ENCODE measurements at regions not wholly inside any gene's neighbourhood (a gene's known extent, or its start where the extent isn't known, plus 50 kb on each side); places are given as distances from the start of the nearest gene placed in this dataset.

DNA sequence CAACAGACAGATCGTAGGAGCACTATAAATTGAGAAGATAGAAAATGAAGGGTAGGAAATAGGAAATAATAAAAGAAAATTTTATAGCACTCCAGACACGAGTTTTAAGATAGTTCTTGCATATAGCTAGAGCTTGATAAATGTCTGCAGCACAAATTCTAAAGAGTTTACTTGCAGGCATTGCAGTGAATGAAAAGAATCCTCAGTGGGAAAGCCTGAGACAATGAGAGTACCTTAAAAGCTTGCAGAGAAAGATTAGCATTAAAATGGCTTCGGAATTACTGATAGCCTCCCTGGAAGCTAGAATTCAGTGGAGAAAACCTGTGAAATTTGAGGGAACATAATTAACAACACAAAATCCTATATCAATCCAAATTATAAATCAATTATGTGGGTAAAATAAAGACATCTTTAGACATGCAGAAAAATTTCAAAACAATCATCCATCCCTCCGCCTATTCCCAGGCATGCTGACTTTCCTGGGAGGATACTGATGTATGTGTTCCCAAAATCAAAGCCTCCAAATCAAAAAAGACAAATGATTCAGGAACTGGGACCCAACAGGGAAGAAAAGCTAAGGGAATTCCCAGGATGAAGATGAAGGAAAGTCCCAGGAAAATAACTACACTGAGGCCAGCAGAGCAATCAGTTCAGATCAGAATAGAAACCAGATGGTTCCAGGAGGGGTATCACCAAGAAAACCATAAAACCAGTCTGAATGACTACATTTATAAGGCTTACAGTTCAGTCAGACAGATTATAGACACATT lies 305.9 kb upstream of the USP25 start:
- TF ChIP-seq, protein P1, sequence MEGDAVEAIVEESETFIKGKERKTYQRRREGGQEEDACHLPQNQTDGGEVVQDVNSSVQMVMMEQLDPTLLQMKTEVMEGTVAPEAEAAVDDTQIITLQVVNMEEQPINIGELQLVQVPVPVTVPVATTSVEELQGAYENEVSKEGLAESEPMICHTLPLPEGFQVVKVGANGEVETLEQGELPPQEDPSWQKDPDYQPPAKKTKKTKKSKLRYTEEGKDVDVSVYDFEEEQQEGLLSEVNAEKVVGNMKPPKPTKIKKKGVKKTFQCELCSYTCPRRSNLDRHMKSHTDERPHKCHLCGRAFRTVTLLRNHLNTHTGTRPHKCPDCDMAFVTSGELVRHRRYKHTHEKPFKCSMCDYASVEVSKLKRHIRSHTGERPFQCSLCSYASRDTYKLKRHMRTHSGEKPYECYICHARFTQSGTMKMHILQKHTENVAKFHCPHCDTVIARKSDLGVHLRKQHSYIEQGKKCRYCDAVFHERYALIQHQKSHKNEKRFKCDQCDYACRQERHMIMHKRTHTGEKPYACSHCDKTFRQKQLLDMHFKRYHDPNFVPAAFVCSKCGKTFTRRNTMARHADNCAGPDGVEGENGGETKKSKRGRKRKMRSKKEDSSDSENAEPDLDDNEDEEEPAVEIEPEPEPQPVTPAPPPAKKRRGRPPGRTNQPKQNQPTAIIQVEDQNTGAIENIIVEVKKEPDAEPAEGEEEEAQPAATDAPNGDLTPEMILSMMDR (conservative IDR thresholded peaks at IDR 0.05; ENCODE audit: low read depth, low read length) = no peak
- DNase-seq (ENCODE audit: low read depth) = no peak
- no peak overlapping the region for H3K4me3 ChIP-seq (ENCODE audit: low read length)

DNA sequence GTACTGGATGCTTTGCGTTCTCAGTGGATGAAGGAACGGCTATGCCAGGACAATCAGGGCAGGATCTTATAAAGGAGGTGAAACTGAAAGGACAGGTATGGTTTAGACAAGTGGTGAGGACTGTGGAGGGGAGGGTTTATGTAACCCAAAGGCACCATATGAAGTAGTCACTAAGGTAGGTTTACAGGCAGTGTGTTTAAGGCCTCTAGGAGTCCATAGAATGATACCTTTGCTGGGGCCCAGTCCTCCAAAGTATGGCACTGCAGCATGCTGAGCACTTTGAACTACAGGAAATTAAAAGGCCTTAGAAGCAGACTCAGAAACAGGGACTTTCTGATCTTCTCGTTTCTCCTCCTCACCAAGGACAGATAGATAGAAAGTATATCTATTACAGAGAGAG lies 304.7 kb upstream of the USP25 start:
- no peak for DNase-seq (ENCODE audit: low read depth)
- H3K4me3 ChIP-seq (ENCODE audit: low read length) = no peak overlapping the region
- TF ChIP-seq, protein P1 (conservative IDR thresholded peaks at IDR 0.05; ENCODE audit: low read depth, low read length) = no peak

DNA sequence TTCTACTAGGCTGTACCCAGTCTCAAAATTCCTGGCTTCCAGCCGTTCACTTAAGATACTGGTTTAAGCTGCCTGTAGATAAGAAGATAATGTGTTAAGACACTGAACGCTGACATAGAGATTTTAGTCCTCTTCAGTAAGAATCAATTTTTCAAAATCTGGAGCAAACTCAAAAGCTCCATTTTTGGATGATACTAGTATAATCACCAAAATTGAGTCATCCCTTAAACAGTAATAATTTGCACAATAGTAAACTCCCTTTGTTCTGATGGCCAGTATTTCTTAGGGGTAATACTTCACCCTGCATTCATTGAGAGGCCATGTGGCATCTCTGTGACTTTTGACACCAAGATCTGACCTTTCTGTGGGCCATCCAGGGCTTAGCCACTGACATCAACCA lies 299.8 kb upstream of the USP25 start:
- TF ChIP-seq, protein P1 (conservative IDR thresholded peaks at IDR 0.05; ENCODE audit: low read depth, low read length) = no peak
- no peak for DNase-seq (ENCODE audit: low read depth)
- H3K4me3 ChIP-seq (ENCODE audit: low read length) = no peak overlapping the region

DNA sequence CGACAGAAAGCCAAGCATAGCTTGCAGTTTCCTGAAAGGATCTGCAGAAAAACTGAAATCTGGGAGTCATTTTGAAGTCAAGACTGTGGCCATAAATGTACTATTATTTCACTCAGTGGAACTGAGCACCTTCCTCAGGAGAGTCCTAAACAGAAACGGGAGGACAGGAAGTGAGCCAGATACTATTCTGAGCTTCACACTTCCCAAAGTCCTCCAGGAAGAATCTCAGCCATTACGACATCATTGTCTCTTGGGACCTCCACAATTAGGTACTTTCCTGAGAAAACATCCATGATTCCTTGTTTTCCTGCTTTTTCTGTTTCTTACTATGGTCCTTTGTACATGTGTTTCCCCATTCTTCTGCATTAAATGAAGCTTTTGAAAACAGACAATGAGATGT lies 299.2 kb upstream of the USP25 start:
- H3K4me3 ChIP-seq (ENCODE audit: low read length) = no peak overlapping the region
- TF ChIP-seq, protein P1 (conservative IDR thresholded peaks at IDR 0.05; ENCODE audit: low read depth, low read length) = no peak
- DNase-seq (ENCODE audit: low read depth) = no peak

DNA sequence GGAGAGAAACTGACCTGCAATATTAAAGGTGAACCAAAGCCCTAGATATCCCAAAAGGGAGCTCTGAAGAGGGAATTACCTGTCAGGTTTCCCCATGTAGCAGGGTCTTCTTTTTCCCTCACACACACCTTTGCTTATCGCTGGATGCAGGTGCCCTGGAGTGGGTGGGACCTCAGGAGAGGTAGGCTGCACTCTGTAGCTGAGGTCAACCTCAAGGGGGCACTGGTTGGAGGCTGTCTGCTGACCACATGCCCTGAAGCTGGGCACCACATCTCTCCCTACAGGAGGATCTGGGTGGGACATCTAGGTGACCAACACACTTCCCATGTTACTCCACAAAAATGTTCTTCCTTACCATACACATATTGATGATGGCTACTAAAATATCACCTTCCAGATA lies 298.7 kb upstream of the USP25 start:
- no peak overlapping the region for H3K4me3 ChIP-seq (ENCODE audit: low read length)
- TF ChIP-seq, protein P1 (conservative IDR thresholded peaks at IDR 0.05; ENCODE audit: low read depth, low read length) = peak; percentile 5
- no peak for DNase-seq (ENCODE audit: low read depth)

DNA sequence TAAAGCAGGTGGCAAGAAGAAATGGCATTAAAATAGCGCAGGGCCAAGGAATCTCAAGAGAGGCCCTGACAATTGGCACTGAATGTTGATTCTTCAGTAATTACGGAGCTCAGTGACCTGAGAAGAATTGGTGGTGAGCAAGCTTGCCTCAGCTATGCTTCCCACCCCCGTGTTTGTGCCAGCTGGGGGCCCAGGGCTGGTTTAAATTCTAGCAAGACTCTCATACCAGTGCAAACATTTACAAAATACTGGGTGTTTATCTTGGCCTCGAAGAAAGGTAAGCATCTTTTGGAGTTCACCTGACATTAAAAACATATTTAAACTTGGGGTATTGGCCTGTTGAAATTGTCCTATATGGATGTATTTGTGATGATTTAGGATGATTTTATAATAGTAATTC lies 296.7 kb upstream of the USP25 start:
- DNase-seq (ENCODE audit: low read depth) = no peak
- H3K4me3 ChIP-seq (ENCODE audit: low read length) = no peak overlapping the region
- TF ChIP-seq, protein P1 (conservative IDR thresholded peaks at IDR 0.05; ENCODE audit: low read depth, low read length) = no peak

DNA sequence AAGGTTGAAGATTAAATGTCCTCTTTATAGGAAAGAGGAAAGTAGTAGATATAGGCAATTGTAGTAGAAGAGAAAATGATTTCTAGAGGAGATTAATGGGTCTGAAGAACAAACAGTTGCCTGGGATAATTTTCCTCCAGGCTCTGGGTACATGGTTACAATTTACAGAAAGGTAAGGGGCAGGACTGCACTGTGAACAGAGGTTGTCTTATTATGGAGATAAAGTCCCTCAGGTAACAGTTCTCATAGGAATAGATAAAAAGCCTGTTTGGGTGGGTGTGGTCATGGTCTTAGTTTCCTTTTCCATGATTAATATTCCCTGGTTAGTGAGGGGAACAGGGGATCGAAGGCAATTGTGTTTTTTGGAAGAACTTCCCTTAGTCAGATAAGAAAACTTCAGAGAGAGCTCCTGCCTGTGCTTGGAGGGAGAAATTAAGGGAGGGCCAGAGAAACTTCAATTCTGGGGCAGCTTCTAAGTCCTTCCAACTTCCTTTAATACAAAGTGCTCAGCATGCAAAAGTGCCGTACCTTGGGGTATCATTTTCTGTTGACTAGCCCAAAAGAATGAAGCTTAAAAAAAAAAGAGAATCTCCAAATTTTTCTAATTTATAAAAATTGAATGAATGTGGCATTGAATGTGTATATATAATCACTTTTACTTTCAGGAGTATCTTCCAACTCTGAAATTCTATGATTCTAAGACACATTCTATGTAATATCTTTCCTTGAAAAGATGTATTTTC lies 295.4 kb upstream of the USP25 start:
- DNase-seq (ENCODE audit: low read depth) = no peak
- TF ChIP-seq, protein P1 (conservative IDR thresholded peaks at IDR 0.05; ENCODE audit: low read depth, low read length) = no peak
- H3K4me3 ChIP-seq (ENCODE audit: low read length) = no peak overlapping the region

Data from retinal pigment epithelial cell (primary cell).